ENCODE measurements at regions not wholly inside any gene's neighbourhood (a gene's known extent, or its start where the extent isn't known, plus 50 kb on each side); places are given as distances from the start of the nearest gene placed in this dataset.
"Not testable (repeated sequence)": the region's sequence is repeated elsewhere in the genome, so short reads cannot be mapped to it uniquely, and the experiment has no call there.

DNA sequence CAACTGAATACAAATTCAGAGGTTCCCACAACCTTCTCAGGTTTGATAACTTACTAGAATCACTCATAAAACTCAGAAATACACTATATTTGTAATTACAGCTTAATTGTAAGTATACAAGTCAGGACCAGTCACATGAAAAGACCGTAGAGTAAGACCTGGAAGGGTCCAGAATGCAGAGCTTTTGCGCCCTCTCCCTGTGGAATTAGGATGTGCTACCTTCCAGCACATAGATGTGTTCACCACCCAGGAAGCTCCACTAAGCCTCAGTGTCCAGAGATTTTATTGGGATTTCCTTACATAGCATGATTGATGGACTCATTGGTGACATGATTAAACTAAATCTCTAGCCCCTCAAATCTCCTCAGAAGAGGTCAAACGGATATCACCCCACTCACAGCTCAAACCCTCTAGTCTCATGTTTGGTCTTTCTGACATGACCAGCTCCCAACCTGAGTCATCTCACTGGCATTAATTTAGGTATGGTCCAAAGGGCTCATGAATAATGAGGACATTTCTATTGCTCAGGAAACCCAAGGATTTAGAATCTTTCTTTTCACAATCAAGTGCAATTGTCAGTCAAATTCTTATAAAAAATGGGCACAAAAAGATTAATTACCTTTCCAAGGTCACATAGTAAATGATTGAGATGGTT is 77.2 kb upstream of the UBASH3B start:
- no peak overlapping the region for H3K4me3 ChIP-seq (ENCODE audit: low read length)
- no peak overlapping the region for H3K4me2 ChIP-seq (ENCODE audit: low read length)
- no peaks in the 10 kb centered on the region for H3K4me1 ChIP-seq (ENCODE audit: control insufficient read depth, insufficient read depth, low read length)
- H3K36me3 ChIP-seq (ENCODE audit: insufficient read depth, low read length), result no peaks in the 10 kb centered on the region
- no peak overlapping the region for H3K9ac ChIP-seq (ENCODE audit: low read depth, low read length)
- peaks cover 3% of the 10 kb centered on the region for H3K27me3 ChIP-seq (ENCODE audit: control insufficient read depth, insufficient read depth, low read length)
- no peaks in the 10 kb centered on the region for H3K9me3 ChIP-seq (replicated peaks; ENCODE audit: low read length)

DNA sequence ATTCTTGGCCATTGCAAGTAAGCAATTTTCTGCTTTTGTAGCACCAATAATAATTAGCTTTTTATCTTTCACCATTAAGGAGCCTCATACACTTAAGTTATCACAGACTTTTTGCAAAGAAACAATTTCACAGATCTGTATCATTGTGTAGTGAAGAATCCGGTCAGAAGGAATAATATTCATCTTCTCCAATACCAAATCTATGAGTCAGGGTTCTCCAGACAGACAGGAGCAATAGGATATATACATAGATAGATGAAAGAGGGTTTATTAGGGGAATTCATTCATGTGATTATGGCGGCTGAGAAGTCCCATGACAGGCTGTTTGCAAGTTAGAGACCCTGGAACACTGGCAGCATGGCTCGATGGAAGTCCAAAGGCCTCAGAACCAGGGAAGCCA is 82.9 kb upstream of the UBASH3B start:
- Histone ChIP-seq H3K36me3 (ENCODE audit: insufficient read depth, low read length) (no peaks in the 10 kb centered on the region), H3K4me2 (ENCODE audit: low read length) (no peak overlapping the region), H3K4me1 (ENCODE audit: control insufficient read depth, insufficient read depth, low read length) (no peaks in the 10 kb centered on the region), H3K4me3 (ENCODE audit: low read length) (no peak overlapping the region), H3K9ac (ENCODE audit: low read depth, low read length) (no peak overlapping the region), H3K27me3 (ENCODE audit: control insufficient read depth, insufficient read depth, low read length) (peaks cover 19% of the 10 kb centered on the region), H3K9me3 (replicated peaks; ENCODE audit: low read length) (no peaks in the 10 kb centered on the region)

DNA sequence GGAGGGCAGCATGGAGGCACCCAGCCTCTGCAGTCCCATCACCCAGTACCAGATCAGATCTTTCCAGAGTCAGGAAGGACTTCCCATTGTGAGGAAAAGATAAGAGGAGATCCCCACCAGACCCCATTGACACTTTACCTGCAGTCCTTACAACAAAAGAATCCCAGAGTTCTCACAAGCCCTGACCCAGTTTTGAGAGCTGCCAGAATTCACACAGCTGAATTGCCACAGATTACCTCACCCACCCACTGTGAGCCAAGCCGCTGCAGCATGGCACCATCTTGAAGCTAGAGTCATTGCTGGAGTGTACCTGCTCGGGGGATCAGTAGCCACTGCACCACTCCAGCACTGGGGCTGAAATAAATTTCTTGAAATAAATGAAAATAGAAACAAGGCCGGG is 91.8 kb upstream of the UBASH3B start:
- Histone ChIP-seq H3K27me3 (ENCODE audit: control insufficient read depth, insufficient read depth, low read length) (peaks cover 24% of the 10 kb centered on the region), H3K4me3 (ENCODE audit: low read length) (no peak overlapping the region), H3K4me1 (ENCODE audit: control insufficient read depth, insufficient read depth, low read length) (no peaks in the 10 kb centered on the region), H3K4me2 (ENCODE audit: low read length) (no peak overlapping the region), H3K9ac (ENCODE audit: low read depth, low read length) (no peak overlapping the region), H3K36me3 (ENCODE audit: insufficient read depth, low read length) (no peaks in the 10 kb centered on the region), H3K9me3 (replicated peaks; ENCODE audit: low read length) (no peaks in the 10 kb centered on the region)

DNA sequence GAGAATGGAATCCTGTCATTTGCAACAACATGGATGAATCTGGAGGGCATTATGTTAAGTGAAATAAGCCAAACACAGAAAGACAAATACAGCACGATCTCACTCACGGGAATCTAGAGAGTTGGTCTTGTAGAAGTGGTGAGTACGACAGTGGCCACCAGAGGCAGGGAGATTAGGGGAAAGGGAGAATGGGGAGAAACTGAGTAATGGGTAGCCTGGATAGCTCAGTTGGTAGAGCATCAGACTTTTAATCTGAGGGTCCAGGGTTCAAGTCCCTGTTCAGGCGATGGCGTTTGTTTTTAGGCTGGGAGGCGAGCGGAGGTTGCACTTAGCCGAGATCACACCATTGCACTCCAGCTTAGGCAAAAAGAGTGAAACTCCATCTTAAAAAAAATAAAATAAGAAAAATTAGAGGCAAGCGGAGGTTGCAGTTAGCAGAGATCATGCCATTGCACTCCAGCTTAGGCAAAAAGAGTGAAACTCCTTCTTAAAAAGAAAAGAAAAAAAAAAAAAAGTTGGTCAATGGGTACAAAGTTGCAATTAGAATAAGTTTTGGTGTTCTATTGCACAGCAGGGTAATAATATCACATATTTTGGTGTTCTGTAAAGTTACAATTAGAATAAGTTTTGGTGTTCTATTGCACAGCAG is 95.7 kb upstream of the UBASH3B start:
- no peak overlapping the region for H3K4me2 ChIP-seq (ENCODE audit: low read length)
- H3K9me3 ChIP-seq (replicated peaks; ENCODE audit: low read length), result no peaks in the 10 kb centered on the region
- H3K27me3 ChIP-seq (ENCODE audit: control insufficient read depth, insufficient read depth, low read length), result peaks cover 27% of the 10 kb centered on the region
- H3K36me3 ChIP-seq (ENCODE audit: insufficient read depth, low read length), result no peaks in the 10 kb centered on the region
- no peak overlapping the region for H3K4me3 ChIP-seq (ENCODE audit: low read length)
- H3K4me1 ChIP-seq (ENCODE audit: control insufficient read depth, insufficient read depth, low read length), result no peaks in the 10 kb centered on the region
- H3K9ac ChIP-seq (ENCODE audit: low read depth, low read length), result no peak overlapping the region

DNA sequence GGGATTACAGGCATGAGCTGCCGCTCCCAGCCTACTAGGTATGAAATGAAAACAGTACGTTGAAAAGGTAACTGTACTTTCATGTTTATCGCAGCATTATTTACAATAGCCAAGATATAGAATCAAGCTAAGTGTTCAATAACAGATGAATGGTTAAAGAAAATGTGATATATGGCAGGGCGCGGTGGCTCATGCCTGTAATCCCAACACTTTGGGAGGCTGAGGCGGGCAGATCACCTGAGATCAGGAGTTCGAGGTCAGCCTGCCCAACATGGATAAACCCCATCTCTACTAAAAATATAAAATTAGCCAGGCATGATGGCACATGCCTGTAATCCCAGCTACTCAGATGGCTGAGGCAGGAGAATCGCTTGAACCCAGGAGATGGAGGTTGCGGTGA is 96.3 kb upstream of the UBASH3B start:
- H3K36me3 ChIP-seq (ENCODE audit: insufficient read depth, low read length); H3K4me2 ChIP-seq (ENCODE audit: low read length); H3K4me1 ChIP-seq (ENCODE audit: control insufficient read depth, insufficient read depth, low read length); H3K9ac ChIP-seq (ENCODE audit: low read depth, low read length); H3K4me3 ChIP-seq (ENCODE audit: low read length); H3K9me3 ChIP-seq (replicated peaks; ENCODE audit: low read length): not testable (repeated sequence)
- peaks cover 22% of the 10 kb centered on the region for H3K27me3 ChIP-seq (ENCODE audit: control insufficient read depth, insufficient read depth, low read length)

DNA sequence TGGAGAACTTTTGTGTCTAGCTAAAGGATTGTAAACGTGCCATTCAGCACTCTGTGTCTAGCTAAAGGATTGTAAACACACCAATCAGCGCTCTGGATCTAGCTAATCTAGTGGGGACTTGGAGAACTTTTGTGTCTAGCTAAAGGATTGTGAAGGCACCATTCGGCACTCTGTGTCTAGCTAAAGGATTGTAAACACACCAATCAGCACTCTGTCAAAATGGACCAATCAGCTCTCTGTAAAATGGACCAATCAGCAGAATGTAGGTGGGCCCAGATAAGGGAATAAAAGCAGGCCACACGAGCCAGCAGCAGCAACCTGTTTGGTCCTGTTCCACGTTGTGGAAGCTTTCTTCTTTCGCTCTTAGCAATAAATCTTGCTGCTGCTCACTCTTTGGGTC is 98.4 kb upstream of the UBASH3B start:
- H3K4me3 ChIP-seq (ENCODE audit: low read length); H3K36me3 ChIP-seq (ENCODE audit: insufficient read depth, low read length); H3K9ac ChIP-seq (ENCODE audit: low read depth, low read length); H3K9me3 ChIP-seq (replicated peaks; ENCODE audit: low read length); H3K4me1 ChIP-seq (ENCODE audit: control insufficient read depth, insufficient read depth, low read length); H3K4me2 ChIP-seq (ENCODE audit: low read length): not testable (repeated sequence)
- peaks cover 15% of the 10 kb centered on the region for H3K27me3 ChIP-seq (ENCODE audit: control insufficient read depth, insufficient read depth, low read length)

DNA sequence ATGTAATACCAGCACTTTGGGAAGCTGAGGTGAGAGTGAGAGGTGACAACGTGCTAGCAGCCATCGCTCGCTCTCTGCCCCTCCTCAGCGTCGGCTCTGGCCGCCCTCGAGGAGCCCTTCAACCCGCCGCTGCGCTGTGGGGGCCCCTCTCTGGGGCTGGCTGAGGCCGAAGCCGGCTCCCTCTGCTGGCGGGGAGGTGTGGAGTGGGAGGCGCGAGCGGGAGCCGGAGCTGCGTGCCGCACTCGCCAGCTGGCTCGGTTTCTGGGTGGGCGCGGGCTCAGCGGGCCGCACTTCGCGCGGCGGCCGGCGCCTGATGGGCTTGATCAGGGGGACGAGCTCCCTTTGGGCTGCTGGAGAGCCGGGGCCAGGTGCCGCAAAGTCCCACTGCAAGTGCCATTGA is 98.9 kb upstream of the UBASH3B start:
- Histone ChIP-seq H3K9ac (ENCODE audit: low read depth, low read length) (no peak overlapping the region), H3K27me3 (ENCODE audit: control insufficient read depth, insufficient read depth, low read length) (peaks cover 15% of the 10 kb centered on the region), H3K9me3 (replicated peaks; ENCODE audit: low read length) (no peaks in the 10 kb centered on the region), H3K4me1 (ENCODE audit: control insufficient read depth, insufficient read depth, low read length) (no peaks in the 10 kb centered on the region), H3K4me3 (ENCODE audit: low read length) (no peak overlapping the region), H3K4me2 (ENCODE audit: low read length) (peak overlapping the region; percentile 49), H3K36me3 (ENCODE audit: insufficient read depth, low read length) (no peaks in the 10 kb centered on the region)

DNA sequence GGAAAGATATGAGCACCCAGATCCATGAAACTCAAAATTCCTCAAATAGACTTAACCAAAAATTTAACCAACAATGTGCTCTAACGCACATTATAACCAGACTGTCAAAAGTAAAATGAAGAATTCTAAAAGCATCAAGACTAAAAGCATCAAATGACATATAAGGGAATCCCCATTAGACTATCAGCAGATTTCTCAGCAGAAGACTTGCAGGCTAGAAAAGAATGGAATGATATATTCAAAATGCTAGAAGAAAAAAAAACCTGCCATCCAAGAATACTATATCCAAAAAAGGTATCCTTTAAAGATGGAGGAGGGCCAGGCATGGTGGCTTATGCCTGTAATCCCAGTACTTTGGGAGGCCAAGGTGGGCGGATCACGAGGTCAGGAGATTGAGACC is 117.5 kb upstream of the UBASH3B start:
- Histone ChIP-seq H3K4me2 (ENCODE audit: low read length) (no peak overlapping the region), H3K9ac (ENCODE audit: low read depth, low read length) (no peak overlapping the region), H3K27me3 (ENCODE audit: control insufficient read depth, insufficient read depth, low read length) (peaks cover 6% of the 10 kb centered on the region), H3K4me1 (ENCODE audit: control insufficient read depth, insufficient read depth, low read length) (no peaks in the 10 kb centered on the region), H3K4me3 (ENCODE audit: low read length) (no peak overlapping the region), H3K36me3 (ENCODE audit: insufficient read depth, low read length) (no peaks in the 10 kb centered on the region), H3K9me3 (replicated peaks; ENCODE audit: low read length) (no peaks in the 10 kb centered on the region)

DNA sequence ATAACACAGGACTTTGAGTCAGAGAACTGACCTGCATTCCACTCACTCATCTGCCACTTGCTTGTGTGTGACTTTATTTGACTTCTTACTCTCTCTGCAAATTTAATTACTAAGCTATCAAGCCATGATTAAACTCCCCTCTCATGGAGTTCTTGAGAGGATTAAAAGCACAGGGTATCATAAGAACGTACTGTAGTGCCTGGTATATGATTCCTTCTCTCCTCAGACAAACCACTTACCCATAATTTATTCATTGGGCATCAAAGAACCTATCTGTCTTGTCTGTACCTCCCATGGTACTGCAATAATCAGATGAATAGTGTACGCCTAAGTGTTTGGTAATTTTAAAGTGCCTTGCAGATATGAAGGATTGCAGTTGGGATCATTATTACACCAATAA is 130.6 kb upstream of the UBASH3B start:
- H3K4me1 ChIP-seq (ENCODE audit: control insufficient read depth, insufficient read depth, low read length), result no peaks in the 10 kb centered on the region
- H3K27me3 ChIP-seq (ENCODE audit: control insufficient read depth, insufficient read depth, low read length), result peaks cover 59% of the 10 kb centered on the region
- H3K36me3 ChIP-seq (ENCODE audit: insufficient read depth, low read length), result no peaks in the 10 kb centered on the region
- no peak overlapping the region for H3K9ac ChIP-seq (ENCODE audit: low read depth, low read length)
- no peaks in the 10 kb centered on the region for H3K9me3 ChIP-seq (replicated peaks; ENCODE audit: low read length)
- no peak overlapping the region for H3K4me3 ChIP-seq (ENCODE audit: low read length)
- H3K4me2 ChIP-seq (ENCODE audit: low read length), result no peak overlapping the region

DNA sequence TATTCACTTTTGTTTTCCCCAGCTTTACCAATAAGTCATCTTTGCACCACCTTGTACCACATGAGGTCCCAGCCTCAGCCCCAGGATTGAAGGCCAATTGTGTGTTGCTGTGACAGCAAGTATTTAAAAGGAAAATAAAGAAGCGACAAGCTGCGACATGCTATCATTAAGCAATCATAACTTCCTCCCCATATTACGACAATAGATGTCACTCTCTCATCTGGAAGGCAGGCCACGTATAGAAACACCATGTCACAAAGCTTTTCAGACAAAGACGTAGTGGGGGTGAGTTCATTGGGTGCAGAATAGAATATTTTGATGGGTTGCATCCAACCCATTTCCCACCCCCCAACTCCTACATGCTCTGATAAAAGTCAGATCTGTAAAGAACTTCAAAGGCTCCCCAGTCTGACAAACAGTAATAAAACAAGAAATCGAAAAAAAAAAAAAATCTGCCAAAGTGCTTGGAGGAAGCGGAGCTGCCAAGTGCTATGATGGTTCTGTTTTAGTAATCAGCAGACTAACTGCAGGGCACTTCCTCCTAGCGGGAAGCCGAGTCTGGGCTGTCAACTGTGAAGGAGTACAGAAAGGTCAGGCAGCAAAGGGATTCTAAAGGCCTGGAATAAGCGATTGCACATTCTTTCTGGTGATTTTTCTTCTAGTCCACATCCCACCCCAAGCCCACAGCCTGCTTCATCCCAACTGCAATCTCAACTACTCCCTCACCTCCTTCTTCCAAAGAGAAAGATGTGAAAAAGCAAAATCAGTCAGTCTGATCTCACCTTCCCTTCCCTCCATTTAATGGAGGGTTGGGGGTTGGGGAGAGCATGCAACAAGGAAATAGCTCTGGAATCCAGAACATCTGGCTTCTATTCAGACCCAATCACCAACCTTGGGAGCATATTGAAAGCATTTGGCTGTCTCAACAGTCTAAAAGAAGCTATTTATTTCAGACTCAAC is 131.4 kb upstream of the UBASH3B start:
- Histone ChIP-seq H3K36me3 (ENCODE audit: insufficient read depth, low read length) (no peaks in the 10 kb centered on the region), H3K9me3 (replicated peaks; ENCODE audit: low read length) (no peaks in the 10 kb centered on the region), H3K4me3 (ENCODE audit: low read length) (no peak overlapping the region), H3K4me2 (ENCODE audit: low read length) (no peak overlapping the region), H3K4me1 (ENCODE audit: control insufficient read depth, insufficient read depth, low read length) (no peaks in the 10 kb centered on the region), H3K27me3 (ENCODE audit: control insufficient read depth, insufficient read depth, low read length) (peaks cover 55% of the 10 kb centered on the region), H3K9ac (ENCODE audit: low read depth, low read length) (no peak overlapping the region)

DNA sequence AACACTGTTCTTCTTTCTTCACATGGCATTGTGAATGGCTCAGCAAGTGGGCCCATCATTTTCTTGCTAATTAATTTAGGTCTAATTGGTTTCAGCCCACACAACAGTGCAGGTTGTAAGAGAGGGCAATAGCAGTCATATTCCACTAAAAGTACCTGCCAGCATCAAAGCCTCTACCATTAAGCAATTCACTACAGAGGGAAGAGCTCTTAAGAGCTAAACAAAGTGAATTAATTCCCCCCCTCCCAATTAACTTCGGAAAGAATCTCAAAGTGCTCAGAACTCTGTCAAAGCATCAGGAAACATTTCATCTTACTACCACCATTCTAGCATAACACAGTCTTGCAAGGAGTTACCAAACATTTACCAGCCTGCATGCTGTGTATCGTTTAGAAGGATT is 133.9 kb upstream of the UBASH3B start:
- Histone ChIP-seq H3K9me3 (replicated peaks; ENCODE audit: low read length) (no peaks in the 10 kb centered on the region), H3K4me1 (ENCODE audit: control insufficient read depth, insufficient read depth, low read length) (no peaks in the 10 kb centered on the region), H3K27me3 (ENCODE audit: control insufficient read depth, insufficient read depth, low read length) (peaks cover 57% of the 10 kb centered on the region), H3K9ac (ENCODE audit: low read depth, low read length) (no peak overlapping the region), H3K4me3 (ENCODE audit: low read length) (no peak overlapping the region), H3K36me3 (ENCODE audit: insufficient read depth, low read length) (no peaks in the 10 kb centered on the region), H3K4me2 (ENCODE audit: low read length) (no peak overlapping the region)
